K562 (cell line): ENCODE measurements at regions not wholly inside any gene's neighbourhood (a gene's known extent, or its start where the extent isn't known, plus 50 kb on each side); places are given as distances from the start of the nearest gene placed in this dataset.

Experiments used
- NCOR1 ChIP-seq: fragments of 450-650 bp; IDR thresholded peaks from 2 replicates; pipeline ENCODE4 v1.6.1; 2016; ENCODE audit warnings: mild to moderate bottlenecking, moderate library complexity
- SIRT6 ChIP-seq: IDR thresholded peaks from one replicate; pipeline ENCODE4 v1.6.1; 2012; ENCODE audit warnings: low read depth, mild to moderate bottlenecking, control low read depth, inconsistent platforms, low read length, moderate library complexity
- ZNF174 ChIP-seq: fragments of 250-450 bp; sonication (Bioruptor Pico); IDR thresholded peaks from 2 replicates; pipeline ENCODE4 v1.4.0; 2020; ENCODE audit warnings: mild to moderate bottlenecking
- ZNF583 ChIP-seq: fragments of 250-450 bp; sonication (Bioruptor Pico); IDR thresholded peaks from 2 replicates; pipeline ENCODE4 v1.4.0; 2020
- TF ChIP-seq, protein P1 (sequence below): fragments of 250-450 bp; sonication (Bioruptor Pico); IDR thresholded peaks from 2 replicates; pipeline ENCODE4 v1.5.0; 2022; ENCODE audit warnings: mild to moderate bottlenecking
- TF ChIP-seq, protein P2 (sequence below): sonication (generic); formaldehyde crosslinking; IDR thresholded peaks from 2 replicates; pipeline ENCODE4 v1.8.1; 2023; ENCODE audit warnings: mild to moderate bottlenecking, missing genetic modification reagents
- TF ChIP-seq, protein P3 (sequence below): fragments of 200-600 bp; sonication (generic); IDR thresholded peaks from one replicate; pipeline ENCODE4 v1.6.1; 2012; ENCODE audit warnings: mild to moderate bottlenecking, low read depth, low read length, inconsistent platforms
- TF ChIP-seq, protein P4 (sequence below): fragments of 450-650 bp; IDR thresholded peaks from 2 replicates; pipeline ENCODE4 v1.6.1; 2017; ENCODE audit warnings: antibody characterized with exemption

DNA sequence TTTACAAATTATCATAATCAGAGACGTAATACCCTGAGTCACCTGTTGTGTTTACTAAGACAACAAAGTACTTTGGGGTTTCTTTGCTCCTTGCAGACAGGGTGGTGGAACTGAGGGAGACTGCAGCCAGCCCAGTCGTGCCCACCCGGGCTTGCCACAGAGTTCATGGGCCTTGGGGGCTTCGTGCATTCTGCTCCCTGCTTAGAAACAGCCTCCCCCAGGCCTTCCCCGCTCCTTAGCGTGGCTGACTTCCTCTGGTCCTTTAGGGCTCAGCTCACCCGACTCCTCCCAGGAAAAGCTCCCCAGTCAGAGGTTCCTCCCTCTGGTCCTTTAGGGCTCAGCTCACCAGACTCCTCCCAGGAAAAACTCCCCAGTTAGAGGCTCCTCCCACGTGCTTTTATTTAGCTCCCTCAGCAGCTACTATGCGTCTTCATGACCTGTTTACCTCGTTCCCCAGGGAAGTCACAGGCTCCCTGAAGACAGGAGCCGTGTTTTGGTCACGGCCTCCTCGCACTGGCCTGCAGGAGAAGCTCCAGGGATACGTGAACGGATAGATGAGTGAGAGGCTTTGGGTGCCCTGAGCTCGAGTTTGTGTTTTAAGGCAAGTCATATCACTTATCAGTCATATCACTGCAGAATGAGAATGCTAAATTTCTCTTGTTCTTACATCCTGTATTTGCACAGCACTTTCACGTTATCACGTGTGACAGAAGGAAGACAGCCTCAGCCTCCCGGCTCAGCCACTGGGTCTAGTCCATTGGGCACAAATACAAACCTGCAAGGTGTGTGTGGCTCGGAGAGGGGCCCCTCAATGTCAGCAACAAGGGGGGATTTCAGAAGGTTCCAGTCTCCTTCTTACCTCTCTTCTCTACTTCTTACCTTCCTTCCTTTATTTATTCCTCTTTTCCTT is 52.7 kb upstream of the VIPR2 start (continued):
- TF ChIP-seq, protein P1, sequence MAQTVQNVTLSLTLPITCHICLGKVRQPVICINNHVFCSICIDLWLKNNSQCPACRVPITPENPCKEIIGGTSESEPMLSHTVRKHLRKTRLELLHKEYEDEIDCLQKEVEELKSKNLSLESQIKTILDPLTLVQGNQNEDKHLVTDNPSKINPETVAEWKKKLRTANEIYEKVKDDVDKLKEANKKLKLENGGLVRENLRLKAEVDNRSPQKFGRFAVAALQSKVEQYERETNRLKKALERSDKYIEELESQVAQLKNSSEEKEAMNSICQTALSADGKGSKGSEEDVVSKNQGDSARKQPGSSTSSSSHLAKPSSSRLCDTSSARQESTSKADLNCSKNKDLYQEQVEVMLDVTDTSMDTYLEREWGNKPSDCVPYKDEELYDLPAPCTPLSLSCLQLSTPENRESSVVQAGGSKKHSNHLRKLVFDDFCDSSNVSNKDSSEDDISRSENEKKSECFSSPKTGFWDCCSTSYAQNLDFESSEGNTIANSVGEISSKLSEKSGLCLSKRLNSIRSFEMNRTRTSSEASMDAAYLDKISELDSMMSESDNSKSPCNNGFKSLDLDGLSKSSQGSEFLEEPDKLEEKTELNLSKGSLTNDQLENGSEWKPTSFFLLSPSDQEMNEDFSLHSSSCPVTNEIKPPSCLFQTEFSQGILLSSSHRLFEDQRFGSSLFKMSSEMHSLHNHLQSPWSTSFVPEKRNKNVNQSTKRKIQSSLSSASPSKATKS, result no peak
- TF ChIP-seq SIRT6 (no peak), ZNF583 (CRISPR knock-in tag) (no peak), ZNF174 (CRISPR knock-in tag) (no peak), NCOR1 (peak; percentile 64)
- TF ChIP-seq, protein P2, sequence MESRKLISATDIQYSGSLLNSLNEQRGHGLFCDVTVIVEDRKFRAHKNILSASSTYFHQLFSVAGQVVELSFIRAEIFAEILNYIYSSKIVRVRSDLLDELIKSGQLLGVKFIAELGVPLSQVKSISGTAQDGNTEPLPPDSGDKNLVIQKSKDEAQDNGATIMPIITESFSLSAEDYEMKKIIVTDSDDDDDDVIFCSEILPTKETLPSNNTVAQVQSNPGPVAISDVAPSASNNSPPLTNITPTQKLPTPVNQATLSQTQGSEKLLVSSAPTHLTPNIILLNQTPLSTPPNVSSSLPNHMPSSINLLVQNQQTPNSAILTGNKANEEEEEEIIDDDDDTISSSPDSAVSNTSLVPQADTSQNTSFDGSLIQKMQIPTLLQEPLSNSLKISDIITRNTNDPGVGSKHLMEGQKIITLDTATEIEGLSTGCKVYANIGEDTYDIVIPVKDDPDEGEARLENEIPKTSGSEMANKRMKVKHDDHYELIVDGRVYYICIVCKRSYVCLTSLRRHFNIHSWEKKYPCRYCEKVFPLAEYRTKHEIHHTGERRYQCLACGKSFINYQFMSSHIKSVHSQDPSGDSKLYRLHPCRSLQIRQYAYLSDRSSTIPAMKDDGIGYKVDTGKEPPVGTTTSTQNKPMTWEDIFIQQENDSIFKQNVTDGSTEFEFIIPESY (CRISPR knock-in tag), result peak; percentile 65
- TF ChIP-seq, protein P3, sequence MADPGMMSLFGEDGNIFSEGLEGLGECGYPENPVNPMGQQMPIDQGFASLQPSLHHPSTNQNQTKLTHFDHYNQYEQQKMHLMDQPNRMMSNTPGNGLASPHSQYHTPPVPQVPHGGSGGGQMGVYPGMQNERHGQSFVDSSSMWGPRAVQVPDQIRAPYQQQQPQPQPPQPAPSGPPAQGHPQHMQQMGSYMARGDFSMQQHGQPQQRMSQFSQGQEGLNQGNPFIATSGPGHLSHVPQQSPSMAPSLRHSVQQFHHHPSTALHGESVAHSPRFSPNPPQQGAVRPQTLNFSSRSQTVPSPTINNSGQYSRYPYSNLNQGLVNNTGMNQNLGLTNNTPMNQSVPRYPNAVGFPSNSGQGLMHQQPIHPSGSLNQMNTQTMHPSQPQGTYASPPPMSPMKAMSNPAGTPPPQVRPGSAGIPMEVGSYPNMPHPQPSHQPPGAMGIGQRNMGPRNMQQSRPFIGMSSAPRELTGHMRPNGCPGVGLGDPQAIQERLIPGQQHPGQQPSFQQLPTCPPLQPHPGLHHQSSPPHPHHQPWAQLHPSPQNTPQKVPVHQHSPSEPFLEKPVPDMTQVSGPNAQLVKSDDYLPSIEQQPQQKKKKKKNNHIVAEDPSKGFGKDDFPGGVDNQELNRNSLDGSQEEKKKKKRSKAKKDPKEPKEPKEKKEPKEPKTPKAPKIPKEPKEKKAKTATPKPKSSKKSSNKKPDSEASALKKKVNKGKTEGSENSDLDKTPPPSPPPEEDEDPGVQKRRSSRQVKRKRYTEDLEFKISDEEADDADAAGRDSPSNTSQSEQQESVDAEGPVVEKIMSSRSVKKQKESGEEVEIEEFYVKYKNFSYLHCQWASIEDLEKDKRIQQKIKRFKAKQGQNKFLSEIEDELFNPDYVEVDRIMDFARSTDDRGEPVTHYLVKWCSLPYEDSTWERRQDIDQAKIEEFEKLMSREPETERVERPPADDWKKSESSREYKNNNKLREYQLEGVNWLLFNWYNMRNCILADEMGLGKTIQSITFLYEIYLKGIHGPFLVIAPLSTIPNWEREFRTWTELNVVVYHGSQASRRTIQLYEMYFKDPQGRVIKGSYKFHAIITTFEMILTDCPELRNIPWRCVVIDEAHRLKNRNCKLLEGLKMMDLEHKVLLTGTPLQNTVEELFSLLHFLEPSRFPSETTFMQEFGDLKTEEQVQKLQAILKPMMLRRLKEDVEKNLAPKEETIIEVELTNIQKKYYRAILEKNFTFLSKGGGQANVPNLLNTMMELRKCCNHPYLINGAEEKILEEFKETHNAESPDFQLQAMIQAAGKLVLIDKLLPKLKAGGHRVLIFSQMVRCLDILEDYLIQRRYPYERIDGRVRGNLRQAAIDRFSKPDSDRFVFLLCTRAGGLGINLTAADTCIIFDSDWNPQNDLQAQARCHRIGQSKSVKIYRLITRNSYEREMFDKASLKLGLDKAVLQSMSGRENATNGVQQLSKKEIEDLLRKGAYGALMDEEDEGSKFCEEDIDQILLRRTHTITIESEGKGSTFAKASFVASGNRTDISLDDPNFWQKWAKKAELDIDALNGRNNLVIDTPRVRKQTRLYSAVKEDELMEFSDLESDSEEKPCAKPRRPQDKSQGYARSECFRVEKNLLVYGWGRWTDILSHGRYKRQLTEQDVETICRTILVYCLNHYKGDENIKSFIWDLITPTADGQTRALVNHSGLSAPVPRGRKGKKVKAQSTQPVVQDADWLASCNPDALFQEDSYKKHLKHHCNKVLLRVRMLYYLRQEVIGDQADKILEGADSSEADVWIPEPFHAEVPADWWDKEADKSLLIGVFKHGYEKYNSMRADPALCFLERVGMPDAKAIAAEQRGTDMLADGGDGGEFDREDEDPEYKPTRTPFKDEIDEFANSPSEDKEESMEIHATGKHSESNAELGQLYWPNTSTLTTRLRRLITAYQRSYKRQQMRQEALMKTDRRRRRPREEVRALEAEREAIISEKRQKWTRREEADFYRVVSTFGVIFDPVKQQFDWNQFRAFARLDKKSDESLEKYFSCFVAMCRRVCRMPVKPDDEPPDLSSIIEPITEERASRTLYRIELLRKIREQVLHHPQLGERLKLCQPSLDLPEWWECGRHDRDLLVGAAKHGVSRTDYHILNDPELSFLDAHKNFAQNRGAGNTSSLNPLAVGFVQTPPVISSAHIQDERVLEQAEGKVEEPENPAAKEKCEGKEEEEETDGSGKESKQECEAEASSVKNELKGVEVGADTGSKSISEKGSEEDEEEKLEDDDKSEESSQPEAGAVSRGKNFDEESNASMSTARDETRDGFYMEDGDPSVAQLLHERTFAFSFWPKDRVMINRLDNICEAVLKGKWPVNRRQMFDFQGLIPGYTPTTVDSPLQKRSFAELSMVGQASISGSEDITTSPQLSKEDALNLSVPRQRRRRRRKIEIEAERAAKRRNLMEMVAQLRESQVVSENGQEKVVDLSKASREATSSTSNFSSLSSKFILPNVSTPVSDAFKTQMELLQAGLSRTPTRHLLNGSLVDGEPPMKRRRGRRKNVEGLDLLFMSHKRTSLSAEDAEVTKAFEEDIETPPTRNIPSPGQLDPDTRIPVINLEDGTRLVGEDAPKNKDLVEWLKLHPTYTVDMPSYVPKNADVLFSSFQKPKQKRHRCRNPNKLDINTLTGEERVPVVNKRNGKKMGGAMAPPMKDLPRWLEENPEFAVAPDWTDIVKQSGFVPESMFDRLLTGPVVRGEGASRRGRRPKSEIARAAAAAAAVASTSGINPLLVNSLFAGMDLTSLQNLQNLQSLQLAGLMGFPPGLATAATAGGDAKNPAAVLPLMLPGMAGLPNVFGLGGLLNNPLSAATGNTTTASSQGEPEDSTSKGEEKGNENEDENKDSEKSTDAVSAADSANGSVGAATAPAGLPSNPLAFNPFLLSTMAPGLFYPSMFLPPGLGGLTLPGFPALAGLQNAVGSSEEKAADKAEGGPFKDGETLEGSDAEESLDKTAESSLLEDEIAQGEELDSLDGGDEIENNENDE, result no peak
- TF ChIP-seq, protein P4, sequence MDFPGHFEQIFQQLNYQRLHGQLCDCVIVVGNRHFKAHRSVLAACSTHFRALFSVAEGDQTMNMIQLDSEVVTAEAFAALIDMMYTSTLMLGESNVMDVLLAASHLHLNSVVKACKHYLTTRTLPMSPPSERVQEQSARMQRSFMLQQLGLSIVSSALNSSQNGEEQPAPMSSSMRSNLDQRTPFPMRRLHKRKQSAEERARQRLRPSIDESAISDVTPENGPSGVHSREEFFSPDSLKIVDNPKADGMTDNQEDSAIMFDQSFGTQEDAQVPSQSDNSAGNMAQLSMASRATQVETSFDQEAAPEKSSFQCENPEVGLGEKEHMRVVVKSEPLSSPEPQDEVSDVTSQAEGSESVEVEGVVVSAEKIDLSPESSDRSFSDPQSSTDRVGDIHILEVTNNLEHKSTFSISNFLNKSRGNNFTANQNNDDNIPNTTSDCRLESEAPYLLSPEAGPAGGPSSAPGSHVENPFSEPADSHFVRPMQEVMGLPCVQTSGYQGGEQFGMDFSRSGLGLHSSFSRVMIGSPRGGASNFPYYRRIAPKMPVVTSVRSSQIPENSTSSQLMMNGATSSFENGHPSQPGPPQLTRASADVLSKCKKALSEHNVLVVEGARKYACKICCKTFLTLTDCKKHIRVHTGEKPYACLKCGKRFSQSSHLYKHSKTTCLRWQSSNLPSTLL, result no peak
